Ovary (tissue), 7 donors: ENCODE measurements at regions not wholly inside any gene's neighbourhood (a gene's known extent, or its start where the extent isn't known, plus 50 kb on each side); places are given as distances from the start of the nearest gene placed in this dataset.

ENCODE experiments used
- DNase-seq, 5 donors: peaks; one replicate each; pipeline ENCODE4 v3.0.0-alpha.2; 2019 to 2020
- H3K27ac ChIP-seq, 2 donors: fragments of 200-600 bp; one replicate each; pipeline versions ENCODE4 v1.5.1 to v1.8.0; 2019 to 2022
- H3K27me3 ChIP-seq: fragments of 200-600 bp; one replicate; pipeline ENCODE4 v1.8.0; 2022
- H3K36me3 ChIP-seq: fragments of 200-600 bp; sonication (generic); one replicate; pipeline ENCODE4 v1.5.1; 2019
- H3K4me1 ChIP-seq: one replicate; pipeline ENCODE4 v1.8.1; 2013; ENCODE audit warnings: mild to moderate bottlenecking, moderate library complexity; ENCODE audit not compliant: insufficient read depth
- H3K4me3 ChIP-seq: fragments of 200-600 bp; sonication (generic); one replicate; pipeline ENCODE4 v1.5.1; 2017
- H3K9me3 ChIP-seq, 2 donors: fragments of 200-600 bp in 1 of 2; sonication (generic) in 1 of 2; one replicate each; pipeline versions ENCODE4 v1.5.1 to v1.8.1; 2013 to 2019; ENCODE audit warnings: mild to moderate bottlenecking in 1 of 2, moderate library complexity in 1 of 2
- CTCF ChIP-seq, 3 donors: fragments of 450-650 bp in 2 of 3; fragments of 200-600 bp in 1 of 3; IDR thresholded peaks; one replicate each; pipeline versions ENCODE4 v1.5.1 to v1.8.0; 2016 to 2022; ENCODE audit warnings: antibody characterized with exemption in 3 of 3, mild to moderate bottlenecking in 1 of 3
- EP300 ChIP-seq: sonication (generic); formaldehyde crosslinking; IDR thresholded peaks from one replicate; pipeline ENCODE4 v1.6.1; 2017; ENCODE audit warnings: antibody characterized with exemption
- POLR2A ChIP-seq: fragments of 450-650 bp; IDR thresholded peaks from one replicate; pipeline ENCODE4 v1.6.1; 2017; ENCODE audit warnings: antibody characterized with exemption, mild to moderate bottlenecking, moderate library complexity
- whole genome bisulfite sequencing, 3 donors: extraction: QIAGEN DNeasy Blood & Tissue Kit in 1 of 3; methylation state at CpG; one replicate each; pipeline versions ENCODE4 v1.1.5 to v1.1.7; 2013 to 2017; 5-methylcytosine and 5-hydroxymethylcytosine counted together
- intact Hi-C, 4 donors: fragments of 100-400 bp; cut with DNase I; formaldehyde crosslinking; loops; one replicate each; pipeline versions ENCODE4 v1.11.0 to v1.15.1; 2022 to 2023
- donor health status: DM: no; HTN: no; CAD: no; lungs with moderate emphysema.
- donor health status: DM: no; HTN: no; CAD: no.
- donor health status: Bipolar disorder and iron deficiency.
- donor health status: DM: no; HTN: no; CAD: no.
- donor health status: DM: yes; HTN: yes; CAD: no.

GRCh38 chr2:13876491-13877037 is 756.0 kb upstream of the LRATD1 start:
- no peaks in the 10 kb centered on the region for H3K36me3 ChIP-seq
- TF ChIP-seq CTCF (IDR thresholded peaks at IDR 0.05): no peak
- TF ChIP-seq POLR2A: no peak
- no peak for TF ChIP-seq EP300
- intact Hi-C loops: no loop called here
- H3K27ac ChIP-seq: no peak overlapping the region
- H3K4me3 ChIP-seq: no peak overlapping the region
- H3K27me3 ChIP-seq: no peaks in the 10 kb centered on the region
- no peaks in the 10 kb centered on the region for H3K4me1 ChIP-seq
- H3K9me3 ChIP-seq: no peaks in the 10 kb centered on the region
- DNase-seq: no peak
- 78 to 80% (median 80%) methylated on average over 10 of the region's 10 CpGs for WGBS, 3 donors

GRCh38 chr2:13877571-13877970 is 754.9 kb upstream of the LRATD1 start:
- H3K27ac ChIP-seq: no peak overlapping the region
- TF ChIP-seq POLR2A: no peak
- TF ChIP-seq EP300: no peak
- TF ChIP-seq CTCF (IDR thresholded peaks at IDR 0.05): no peak
- no peak for DNase-seq
- H3K27me3 ChIP-seq: no peaks in the 10 kb centered on the region
- H3K4me3 ChIP-seq: no peak overlapping the region
- no peaks in the 10 kb centered on the region for H3K36me3 ChIP-seq
- no peaks in the 10 kb centered on the region for H3K9me3 ChIP-seq
- H3K4me1 ChIP-seq: no peaks in the 10 kb centered on the region
- WGBS, 3 donors: 87 to 92% (median 87%) methylated on average over 2 of the region's 2 CpGs
- intact Hi-C loops: no loop called here

GRCh38 chr2:13884291-13884976 is 748.1 kb upstream of the LRATD1 start:
- Histone ChIP-seq H3K4me3 (no peak overlapping the region), H3K9me3 (no peaks in the 10 kb centered on the region), H3K27me3 (no peaks in the 10 kb centered on the region), H3K36me3 (no peaks in the 10 kb centered on the region), H3K4me1 (no peaks in the 10 kb centered on the region), H3K27ac (no peak overlapping the region)
- TF ChIP-seq CTCF (IDR thresholded peaks at IDR 0.05): no peak
- no peak for DNase-seq
- WGBS, 3 donors: 92 to 97% (median 94%) methylated on average over 3 of the region's 3 CpGs
- intact Hi-C loops: no loop called here

GRCh38 chr2:13901526-13901925 is 731.0 kb upstream of the LRATD1 start:
- 90 to 95% (median 93%) methylated on average over 1 of the region's 1 CpG for WGBS, 3 donors
- Histone ChIP-seq H3K27me3 (no peaks in the 10 kb centered on the region), H3K9me3 (no peaks in the 10 kb centered on the region), H3K4me1 (no peaks in the 10 kb centered on the region), H3K36me3 (no peaks in the 10 kb centered on the region), H3K4me3 (no peak overlapping the region), H3K27ac (no peak overlapping the region)
- DNase-seq: no peak
- intact Hi-C loops: no loop called here
- no peak for TF ChIP-seq CTCF (IDR thresholded peaks at IDR 0.05)
- TF ChIP-seq EP300: no peak
